Uterus (tissue), 2 donors: ENCODE measurements at regions not wholly inside any gene's neighbourhood (a gene's known extent, or its start where the extent isn't known, plus 50 kb on each side); places are given as distances from the start of the nearest gene placed in this dataset.

Experiments used
- POLR2A ChIP-seq, 2 donors: fragments of 450-650 bp; IDR thresholded peaks; one replicate each; pipeline ENCODE4 v1.6.1; 2016; ENCODE audit warnings: antibody characterized with exemption in 2 of 2, mild to moderate bottlenecking in 1 of 2, moderate library complexity in 1 of 2
- TF ChIP-seq, protein P1 (sequence below), 4 experiments: fragments of 200-600 bp in 2 of 4; fragments of 450-650 bp in 2 of 4; sonication (generic) in 2 of 4; IDR thresholded peaks; one replicate each; pipeline ENCODE4 v1.5.1; 2016 to 2019; ENCODE audit warnings: antibody characterized with exemption in 4 of 4, mild to moderate bottlenecking in 2 of 4, moderate library complexity in 1 of 4

DNA sequence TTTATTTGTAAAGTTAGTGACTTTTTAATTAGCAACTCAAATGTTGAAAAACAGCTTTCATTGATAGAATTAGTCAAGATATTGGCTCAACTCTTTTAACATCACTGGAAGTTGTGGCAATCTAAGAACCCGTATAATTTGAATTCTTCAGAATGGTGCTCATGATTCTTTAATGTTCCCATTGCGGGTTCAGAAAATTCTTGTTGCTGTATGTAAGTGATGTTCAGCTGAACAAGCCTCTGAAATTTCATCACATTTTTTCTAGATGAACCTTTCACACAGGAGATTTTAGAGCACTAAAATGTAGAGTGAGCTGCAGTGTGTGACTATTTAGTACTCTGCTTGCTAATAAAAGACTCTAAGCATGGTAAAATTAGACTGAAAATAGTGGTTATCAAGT, 1317.7 kb downstream of the FSTL5 start:
- TF ChIP-seq, protein P1, sequence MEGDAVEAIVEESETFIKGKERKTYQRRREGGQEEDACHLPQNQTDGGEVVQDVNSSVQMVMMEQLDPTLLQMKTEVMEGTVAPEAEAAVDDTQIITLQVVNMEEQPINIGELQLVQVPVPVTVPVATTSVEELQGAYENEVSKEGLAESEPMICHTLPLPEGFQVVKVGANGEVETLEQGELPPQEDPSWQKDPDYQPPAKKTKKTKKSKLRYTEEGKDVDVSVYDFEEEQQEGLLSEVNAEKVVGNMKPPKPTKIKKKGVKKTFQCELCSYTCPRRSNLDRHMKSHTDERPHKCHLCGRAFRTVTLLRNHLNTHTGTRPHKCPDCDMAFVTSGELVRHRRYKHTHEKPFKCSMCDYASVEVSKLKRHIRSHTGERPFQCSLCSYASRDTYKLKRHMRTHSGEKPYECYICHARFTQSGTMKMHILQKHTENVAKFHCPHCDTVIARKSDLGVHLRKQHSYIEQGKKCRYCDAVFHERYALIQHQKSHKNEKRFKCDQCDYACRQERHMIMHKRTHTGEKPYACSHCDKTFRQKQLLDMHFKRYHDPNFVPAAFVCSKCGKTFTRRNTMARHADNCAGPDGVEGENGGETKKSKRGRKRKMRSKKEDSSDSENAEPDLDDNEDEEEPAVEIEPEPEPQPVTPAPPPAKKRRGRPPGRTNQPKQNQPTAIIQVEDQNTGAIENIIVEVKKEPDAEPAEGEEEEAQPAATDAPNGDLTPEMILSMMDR (IDR thresholded peaks at IDR 0.05): no peak
- TF ChIP-seq POLR2A (IDR thresholded peaks at IDR 0.05): no peak
